ENCODE measurements at regions not wholly inside any gene's neighbourhood (a gene's known extent, or its start where the extent isn't known, plus 50 kb on each side); places are given as distances from the start of the nearest gene placed in this dataset.

- TF ChIP-seq, protein P1, sequence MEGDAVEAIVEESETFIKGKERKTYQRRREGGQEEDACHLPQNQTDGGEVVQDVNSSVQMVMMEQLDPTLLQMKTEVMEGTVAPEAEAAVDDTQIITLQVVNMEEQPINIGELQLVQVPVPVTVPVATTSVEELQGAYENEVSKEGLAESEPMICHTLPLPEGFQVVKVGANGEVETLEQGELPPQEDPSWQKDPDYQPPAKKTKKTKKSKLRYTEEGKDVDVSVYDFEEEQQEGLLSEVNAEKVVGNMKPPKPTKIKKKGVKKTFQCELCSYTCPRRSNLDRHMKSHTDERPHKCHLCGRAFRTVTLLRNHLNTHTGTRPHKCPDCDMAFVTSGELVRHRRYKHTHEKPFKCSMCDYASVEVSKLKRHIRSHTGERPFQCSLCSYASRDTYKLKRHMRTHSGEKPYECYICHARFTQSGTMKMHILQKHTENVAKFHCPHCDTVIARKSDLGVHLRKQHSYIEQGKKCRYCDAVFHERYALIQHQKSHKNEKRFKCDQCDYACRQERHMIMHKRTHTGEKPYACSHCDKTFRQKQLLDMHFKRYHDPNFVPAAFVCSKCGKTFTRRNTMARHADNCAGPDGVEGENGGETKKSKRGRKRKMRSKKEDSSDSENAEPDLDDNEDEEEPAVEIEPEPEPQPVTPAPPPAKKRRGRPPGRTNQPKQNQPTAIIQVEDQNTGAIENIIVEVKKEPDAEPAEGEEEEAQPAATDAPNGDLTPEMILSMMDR (IDR thresholded peaks at IDR 0.05): no peak
- TF ChIP-seq POLR2A (IDR thresholded peaks at IDR 0.05) (no peak), EP300 (IDR thresholded peaks at IDR 0.05) (no peak)
Observed at GRCh38 chr12:72982356-72982755, 710.2 kb downstream of the TRHDE start.

Data from tibial nerve (tissue), 4 donors.